ENCODE measurements at regions not wholly inside any gene's neighbourhood (a gene's known extent, or its start where the extent isn't known, plus 50 kb on each side); places are given as distances from the start of the nearest gene placed in this dataset.

DNA sequence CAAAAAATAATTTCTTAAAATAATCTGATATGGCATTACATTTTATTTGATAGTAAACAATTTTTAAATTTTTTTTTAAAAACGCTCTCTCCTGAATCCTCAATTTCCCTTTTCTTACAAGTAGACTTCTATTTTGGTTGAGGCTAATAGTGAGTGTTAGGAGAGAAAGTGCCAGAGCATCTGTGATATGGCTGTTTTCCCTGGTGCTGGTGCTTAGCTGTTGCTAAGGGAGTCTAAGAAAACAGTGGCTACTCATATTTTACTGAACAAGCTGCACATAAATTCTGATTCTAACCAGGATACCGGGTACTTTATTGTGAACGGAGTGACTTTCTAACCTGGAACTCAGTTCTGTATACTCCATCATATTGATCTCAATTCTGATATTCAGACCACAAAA lies 311.1 kb upstream of the KIAA1217 start:
- Histone ChIP-seq H3K27me3 (ENCODE audit: insufficient read depth, low read depth) (no peaks in the 10 kb centered on the region), H3K4me3 (no peak overlapping the region), H2AFZ (no peak overlapping the region), H3K9me2 (ENCODE audit: insufficient read depth) (no peaks in the 10 kb centered on the region), H3K27ac (no peak overlapping the region), H3K4me2 (no peak overlapping the region), H3K36me3 (ENCODE audit: low read depth) (no peaks in the 10 kb centered on the region), H3K9me3 (ENCODE audit: insufficient read depth, low read depth) (no peaks in the 10 kb centered on the region), H3F3A (ENCODE audit: insufficient read depth, low read depth) (no peaks in the 10 kb centered on the region), H3K79me2 (ENCODE audit: low read depth) (no peaks in the 10 kb centered on the region), H3K4me1 (replicated peaks; ENCODE audit: insufficient read depth) (no peaks in the 10 kb centered on the region), H4K20me1 (ENCODE audit: insufficient read depth) (no peaks in the 10 kb centered on the region)
- DNase-seq: no peak
- ChIA-PET CTCF (no interaction called here), POLR2A (ENCODE audit: unreplicated experiment) (no interaction called here)
- BruUV-seq (replicated peaks): no TSS peak
- intact Hi-C loops (cut with micrococcal nuclease; ENCODE audit: unreplicated experiment): no loop called here
- no peak for TF ChIP-seq EZH2 (IDR thresholded peaks at IDR 0.05; ENCODE audit: low read depth)
- TF ChIP-seq, protein P1, sequence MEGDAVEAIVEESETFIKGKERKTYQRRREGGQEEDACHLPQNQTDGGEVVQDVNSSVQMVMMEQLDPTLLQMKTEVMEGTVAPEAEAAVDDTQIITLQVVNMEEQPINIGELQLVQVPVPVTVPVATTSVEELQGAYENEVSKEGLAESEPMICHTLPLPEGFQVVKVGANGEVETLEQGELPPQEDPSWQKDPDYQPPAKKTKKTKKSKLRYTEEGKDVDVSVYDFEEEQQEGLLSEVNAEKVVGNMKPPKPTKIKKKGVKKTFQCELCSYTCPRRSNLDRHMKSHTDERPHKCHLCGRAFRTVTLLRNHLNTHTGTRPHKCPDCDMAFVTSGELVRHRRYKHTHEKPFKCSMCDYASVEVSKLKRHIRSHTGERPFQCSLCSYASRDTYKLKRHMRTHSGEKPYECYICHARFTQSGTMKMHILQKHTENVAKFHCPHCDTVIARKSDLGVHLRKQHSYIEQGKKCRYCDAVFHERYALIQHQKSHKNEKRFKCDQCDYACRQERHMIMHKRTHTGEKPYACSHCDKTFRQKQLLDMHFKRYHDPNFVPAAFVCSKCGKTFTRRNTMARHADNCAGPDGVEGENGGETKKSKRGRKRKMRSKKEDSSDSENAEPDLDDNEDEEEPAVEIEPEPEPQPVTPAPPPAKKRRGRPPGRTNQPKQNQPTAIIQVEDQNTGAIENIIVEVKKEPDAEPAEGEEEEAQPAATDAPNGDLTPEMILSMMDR (conservative IDR thresholded peaks at IDR 0.05): no peak

DNA sequence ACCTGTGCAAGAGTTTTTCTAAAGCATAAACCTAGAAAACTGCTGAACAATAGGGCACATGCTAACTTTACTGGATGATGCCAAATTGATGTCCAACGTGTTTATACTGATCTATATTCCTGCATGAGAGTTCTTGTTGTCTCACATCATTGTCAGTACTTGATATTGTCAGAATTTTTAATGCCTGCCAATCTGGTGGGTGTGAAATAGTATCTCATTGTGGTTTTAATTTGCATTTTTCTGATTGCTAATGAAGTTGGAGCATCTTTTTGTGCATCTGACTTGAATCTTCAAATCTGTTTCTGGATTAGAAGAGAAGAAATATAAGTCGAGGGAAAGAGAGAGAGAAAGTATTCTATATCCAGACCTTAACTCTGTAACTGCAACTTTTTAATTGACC lies 309.8 kb upstream of the KIAA1217 start:
- H2AFZ ChIP-seq: no peak overlapping the region
- no peak overlapping the region for H3K4me3 ChIP-seq
- H3K4me2 ChIP-seq: no peak overlapping the region
- no peaks in the 10 kb centered on the region for H3K4me1 ChIP-seq (replicated peaks; ENCODE audit: insufficient read depth)
- TF ChIP-seq, protein P1 (conservative IDR thresholded peaks at IDR 0.05): no peak
- TF ChIP-seq EZH2 (IDR thresholded peaks at IDR 0.05; ENCODE audit: low read depth): no peak
- H3K79me2 ChIP-seq (ENCODE audit: low read depth): no peaks in the 10 kb centered on the region
- intact Hi-C loops (cut with micrococcal nuclease; ENCODE audit: unreplicated experiment): no loop called here
- H3K36me3 ChIP-seq (ENCODE audit: low read depth): no peaks in the 10 kb centered on the region
- ChIA-PET CTCF (no interaction called here), POLR2A (ENCODE audit: unreplicated experiment) (no interaction called here)
- H3K9me2 ChIP-seq (ENCODE audit: insufficient read depth): no peaks in the 10 kb centered on the region
- no peaks in the 10 kb centered on the region for H3F3A ChIP-seq (ENCODE audit: insufficient read depth, low read depth)
- no peak overlapping the region for H3K27ac ChIP-seq
- no peaks in the 10 kb centered on the region for H4K20me1 ChIP-seq (ENCODE audit: insufficient read depth)
- no peaks in the 10 kb centered on the region for H3K9me3 ChIP-seq (ENCODE audit: insufficient read depth, low read depth)
- BruUV-seq (replicated peaks): no TSS peak
- no peak for DNase-seq
- H3K27me3 ChIP-seq (ENCODE audit: insufficient read depth, low read depth): no peaks in the 10 kb centered on the region

DNA sequence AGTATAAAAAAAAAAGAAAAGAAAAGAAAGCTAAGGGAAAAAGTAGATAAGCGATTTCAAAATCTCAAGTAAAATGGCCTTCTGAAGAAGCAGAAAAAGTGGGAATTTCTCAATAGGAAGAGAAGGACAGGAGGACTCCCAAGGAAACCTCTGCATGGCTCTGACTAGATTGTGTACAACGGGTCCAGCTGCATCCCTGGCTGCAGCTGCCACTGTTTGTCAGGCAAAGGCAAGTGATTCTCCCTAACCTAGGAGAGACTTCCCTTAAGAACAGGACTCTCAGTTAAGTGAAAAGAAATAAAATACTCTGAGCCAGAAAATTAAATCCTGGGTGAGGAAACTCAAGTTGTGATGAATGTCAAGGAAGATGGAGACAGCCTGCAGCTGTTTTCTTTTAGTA lies 298.6 kb upstream of the KIAA1217 start:
- no peak for TF ChIP-seq EZH2 (IDR thresholded peaks at IDR 0.05; ENCODE audit: low read depth)
- TF ChIP-seq, protein P1 (conservative IDR thresholded peaks at IDR 0.05): no peak
- ChIA-PET POLR2A (ENCODE audit: unreplicated experiment) (no interaction called here), CTCF (no interaction called here)
- no peak for DNase-seq
- Histone ChIP-seq H3K4me2 (no peak overlapping the region), H3K4me1 (replicated peaks; ENCODE audit: insufficient read depth) (no peaks in the 10 kb centered on the region), H2AFZ (no peak overlapping the region), H4K20me1 (ENCODE audit: insufficient read depth) (no peaks in the 10 kb centered on the region), H3K79me2 (ENCODE audit: low read depth) (no peaks in the 10 kb centered on the region), H3K36me3 (ENCODE audit: low read depth) (no peaks in the 10 kb centered on the region), H3K4me3 (no peak overlapping the region), H3K9me2 (ENCODE audit: insufficient read depth) (no peaks in the 10 kb centered on the region), H3K27ac (no peak overlapping the region), H3F3A (ENCODE audit: insufficient read depth, low read depth) (no peaks in the 10 kb centered on the region), H3K27me3 (ENCODE audit: insufficient read depth, low read depth) (no peaks in the 10 kb centered on the region), H3K9me3 (ENCODE audit: insufficient read depth, low read depth) (no peaks in the 10 kb centered on the region)
- intact Hi-C loops (cut with micrococcal nuclease; ENCODE audit: unreplicated experiment): no loop called here
- BruUV-seq (replicated peaks): no TSS peak
